A673 (cell line): ENCODE measurements at regions not wholly inside any gene's neighbourhood (a gene's known extent, or its start where the extent isn't known, plus 50 kb on each side); places are given as distances from the start of the nearest gene placed in this dataset.

ENCODE experiments used
- EZH2 ChIP-seq: fragments of 200-600 bp; sonication (generic); IDR thresholded peaks from 2 replicates; pipeline ENCODE4 v1.6.1; 2017; ENCODE audit warnings: borderline replicate concordance, low read depth, mild to moderate bottlenecking, mixed read lengths, antibody characterized with exemption, low read length; ENCODE audit not compliant: poor library complexity, severe bottlenecking
- TF ChIP-seq, protein P1 (sequence below): fragments of 300-800, 200-600 bp; sonication (generic); conservative IDR thresholded peaks from 2 replicates; pipeline ENCODE4 v1.5.1; 2017; ENCODE audit warnings: low read depth, mild to moderate bottlenecking, antibody characterized with exemption, low read length, moderate library complexity, mixed read lengths

DNA sequence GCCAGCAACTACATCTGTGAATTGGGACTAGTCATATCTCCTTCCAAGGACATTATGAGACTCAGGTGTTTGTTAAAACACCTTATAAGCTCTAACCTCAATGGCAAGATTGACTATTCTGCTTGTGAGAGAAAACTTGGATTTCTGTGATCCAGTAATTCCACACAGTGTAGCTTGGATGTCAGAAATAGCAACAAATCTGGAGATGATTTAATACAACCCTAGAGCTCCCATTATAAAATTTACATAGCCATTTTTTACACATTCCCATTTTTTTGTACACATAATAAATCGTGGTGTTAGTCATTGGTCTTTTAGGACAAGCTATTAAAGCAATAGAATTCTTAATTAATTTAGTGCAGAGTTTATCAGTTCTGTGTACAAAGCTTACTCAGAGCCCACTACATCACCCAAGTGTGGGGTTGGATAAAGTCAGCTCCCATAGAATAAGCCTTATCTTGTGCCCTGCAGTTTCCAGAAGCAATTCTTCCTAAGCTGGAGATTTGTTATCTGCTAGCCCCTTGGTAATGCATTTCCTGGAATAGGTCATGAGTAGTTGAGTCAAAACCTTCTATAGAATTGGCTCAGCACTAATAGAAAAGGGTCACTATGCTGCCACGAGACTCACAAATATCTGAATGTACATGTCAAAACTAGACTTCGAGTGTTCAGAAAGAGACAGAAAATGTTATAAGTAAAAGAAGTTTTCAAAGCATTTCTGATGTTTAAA lies 434.0 kb upstream of the RUNX1 start:
- TF ChIP-seq, protein P1, sequence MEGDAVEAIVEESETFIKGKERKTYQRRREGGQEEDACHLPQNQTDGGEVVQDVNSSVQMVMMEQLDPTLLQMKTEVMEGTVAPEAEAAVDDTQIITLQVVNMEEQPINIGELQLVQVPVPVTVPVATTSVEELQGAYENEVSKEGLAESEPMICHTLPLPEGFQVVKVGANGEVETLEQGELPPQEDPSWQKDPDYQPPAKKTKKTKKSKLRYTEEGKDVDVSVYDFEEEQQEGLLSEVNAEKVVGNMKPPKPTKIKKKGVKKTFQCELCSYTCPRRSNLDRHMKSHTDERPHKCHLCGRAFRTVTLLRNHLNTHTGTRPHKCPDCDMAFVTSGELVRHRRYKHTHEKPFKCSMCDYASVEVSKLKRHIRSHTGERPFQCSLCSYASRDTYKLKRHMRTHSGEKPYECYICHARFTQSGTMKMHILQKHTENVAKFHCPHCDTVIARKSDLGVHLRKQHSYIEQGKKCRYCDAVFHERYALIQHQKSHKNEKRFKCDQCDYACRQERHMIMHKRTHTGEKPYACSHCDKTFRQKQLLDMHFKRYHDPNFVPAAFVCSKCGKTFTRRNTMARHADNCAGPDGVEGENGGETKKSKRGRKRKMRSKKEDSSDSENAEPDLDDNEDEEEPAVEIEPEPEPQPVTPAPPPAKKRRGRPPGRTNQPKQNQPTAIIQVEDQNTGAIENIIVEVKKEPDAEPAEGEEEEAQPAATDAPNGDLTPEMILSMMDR: no peak
- no peak for TF ChIP-seq EZH2
